Limb (tissue), 2 donors: ENCODE measurements at regions not wholly inside any gene's neighbourhood (a gene's known extent, or its start where the extent isn't known, plus 50 kb on each side); places are given as distances from the start of the nearest gene placed in this dataset.

Experiments used
- DNase-seq, 2 donors: peaks; one replicate each; pipeline ENCODE4 v3.0.0-alpha.2; 2016; ENCODE audit errors: extremely low spot score in 2 of 2

GRCh38 chr6:68391953-68392352 is 243.1 kb upstream of the ADGRB3 start:
- DNase-seq = no peak

- no peak for DNase-seq
Observed at GRCh38 chr6:68372991-68373390, 262.1 kb upstream of the ADGRB3 start.

GRCh38 chr6:68368845-68369244 is 266.2 kb upstream of the ADGRB3 start:
- DNase-seq = no peak

GRCh38 chr6:68364271-68364805 is 270.7 kb upstream of the ADGRB3 start:
- DNase-seq = no peak

DNA sequence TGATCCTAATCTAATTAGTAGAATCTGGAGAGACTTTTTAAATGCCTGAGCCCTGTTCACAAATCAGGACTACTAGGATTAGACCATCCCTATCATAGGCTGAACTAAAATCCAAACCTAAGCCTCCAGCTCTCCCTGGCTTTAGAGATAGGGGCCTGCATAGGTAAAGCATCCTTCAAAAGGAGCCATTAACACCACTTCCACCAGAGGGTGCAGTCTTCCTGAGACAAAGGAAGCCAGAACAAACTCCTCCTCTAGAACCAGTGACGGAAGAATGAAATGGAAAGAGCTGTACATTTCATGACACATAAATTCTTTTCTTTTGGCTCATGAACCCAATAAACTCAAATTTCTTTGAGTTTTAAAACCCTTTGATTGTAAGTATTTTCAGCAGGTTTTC is 291.2 kb upstream of the ADGRB3 start:
- no peak for DNase-seq

DNA sequence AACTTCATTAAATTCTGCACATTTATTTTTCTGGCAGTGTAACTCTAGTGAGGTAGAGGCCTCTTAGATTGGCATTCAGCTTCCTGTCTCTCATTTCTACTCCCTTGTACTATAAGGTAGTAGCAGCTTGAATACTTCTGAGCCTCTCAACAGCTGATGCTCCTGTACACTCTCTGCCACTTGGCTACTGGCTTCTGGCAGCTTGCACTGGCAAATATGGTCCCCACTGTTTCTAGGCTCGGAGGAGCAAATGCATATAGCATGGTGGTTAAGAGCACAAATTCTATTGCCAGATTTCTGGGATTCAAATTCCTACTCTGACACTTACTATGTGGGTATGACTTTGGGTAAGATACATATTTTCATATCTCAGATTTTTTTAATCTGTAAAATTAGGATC is 292.8 kb upstream of the ADGRB3 start:
- DNase-seq = no peak

GRCh38 chr6:68339488-68340131 is 295.5 kb upstream of the ADGRB3 start:
- no peak for DNase-seq

GRCh38 chr6:68333442-68333841 is 301.6 kb upstream of the ADGRB3 start:
- no peak for DNase-seq

DNA sequence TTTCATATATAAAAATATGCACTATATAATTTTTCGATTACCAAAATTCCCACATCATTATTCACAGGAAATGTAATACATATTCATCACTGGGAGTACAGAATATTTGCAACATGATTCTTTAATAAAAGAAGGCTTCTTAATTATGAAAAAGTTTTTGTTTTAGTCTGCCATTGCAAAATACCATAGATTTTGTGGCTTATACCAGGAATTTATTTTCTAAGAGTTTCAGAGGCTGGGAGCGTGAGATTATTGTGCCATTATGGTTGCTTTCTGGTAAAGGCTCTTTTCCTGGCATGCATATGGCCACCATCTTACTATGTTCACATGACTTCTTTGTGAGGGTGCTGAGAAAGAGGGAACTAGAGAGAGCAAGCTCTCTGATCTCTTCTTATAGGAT is 306.9 kb upstream of the ADGRB3 start:
- no peak for DNase-seq

DNA sequence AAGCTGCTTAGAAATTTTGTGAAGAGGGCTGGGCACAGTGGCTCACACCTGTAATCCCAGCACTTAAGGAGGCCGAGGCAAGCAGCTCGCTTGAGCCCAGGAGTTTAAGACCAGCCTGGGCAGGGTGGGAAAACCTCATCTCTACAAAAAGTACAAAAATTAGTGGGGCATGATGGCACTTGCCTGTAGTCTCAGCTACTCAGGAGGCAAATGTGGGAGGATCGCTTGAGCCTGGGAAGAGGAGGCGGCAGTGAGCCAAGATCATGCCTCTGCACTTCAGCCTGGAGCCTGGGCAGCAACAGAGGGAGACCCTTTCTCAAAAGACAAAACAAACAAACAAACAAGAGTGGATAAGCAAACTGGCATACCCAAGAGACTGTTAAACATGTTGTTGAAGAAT is 308.3 kb upstream of the ADGRB3 start:
- DNase-seq = no peak

GRCh38 chr6:68317366-68317765 is 317.7 kb upstream of the ADGRB3 start:
- no peak for DNase-seq

DNA sequence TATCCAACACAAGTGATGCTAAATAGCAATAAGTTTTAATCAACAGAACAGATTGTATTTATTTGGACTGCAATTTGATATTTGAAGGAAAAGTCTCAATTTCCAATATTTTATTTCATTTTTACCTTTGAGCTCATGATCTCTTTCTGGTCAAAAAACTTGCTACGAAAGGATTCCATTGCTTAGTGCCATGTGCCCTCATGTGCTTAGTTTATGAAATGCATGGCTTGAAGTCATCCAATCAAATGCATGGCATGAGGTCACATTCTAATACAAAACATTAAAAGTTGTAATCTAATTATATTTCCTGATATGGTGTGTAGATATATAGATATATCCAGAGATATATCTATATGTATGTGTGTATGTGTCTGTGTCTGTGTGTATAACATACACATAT is 321.2 kb upstream of the ADGRB3 start:
- no peak for DNase-seq

DNA sequence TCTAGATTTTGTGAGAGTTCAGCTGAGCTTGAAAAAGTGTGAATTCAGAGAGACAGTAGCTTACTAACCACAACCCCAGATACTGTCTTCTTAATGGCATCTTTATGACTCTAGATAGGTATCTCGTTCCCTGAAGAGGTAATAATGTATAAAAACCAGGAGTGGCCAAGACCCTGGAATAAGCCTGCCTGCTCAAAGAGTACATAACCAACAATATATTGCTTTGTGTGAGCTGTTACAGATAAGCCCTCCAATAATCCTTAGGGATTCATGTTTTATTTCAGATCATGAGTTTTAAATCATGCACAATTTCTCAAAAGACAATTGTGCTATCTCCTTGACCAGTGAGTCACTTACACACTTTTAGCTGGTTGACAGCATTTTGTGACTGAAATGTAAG is 327.8 kb upstream of the ADGRB3 start:
- no peak for DNase-seq

GRCh38 chr6:68296126-68296525 is 339.0 kb upstream of the ADGRB3 start:
- no peak for DNase-seq

DNA sequence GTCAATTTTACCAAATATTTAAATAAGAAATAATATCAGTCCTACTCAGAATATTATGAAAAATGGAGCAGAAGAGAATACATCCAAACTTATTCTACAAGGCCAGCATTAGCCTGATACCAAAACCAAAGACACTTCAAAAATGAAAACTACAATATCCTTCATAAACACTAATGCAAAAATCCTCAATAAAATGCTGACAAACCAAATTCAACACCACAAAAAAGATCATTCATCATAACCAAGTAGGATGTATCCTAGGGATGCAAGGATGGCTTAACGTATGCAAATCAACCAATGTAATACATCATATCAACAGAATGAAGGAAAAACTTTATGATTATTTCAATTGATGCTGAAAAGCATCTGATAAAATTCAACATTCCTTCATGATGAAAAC is 352.4 kb upstream of the ADGRB3 start:
- DNase-seq = no peak

DNA sequence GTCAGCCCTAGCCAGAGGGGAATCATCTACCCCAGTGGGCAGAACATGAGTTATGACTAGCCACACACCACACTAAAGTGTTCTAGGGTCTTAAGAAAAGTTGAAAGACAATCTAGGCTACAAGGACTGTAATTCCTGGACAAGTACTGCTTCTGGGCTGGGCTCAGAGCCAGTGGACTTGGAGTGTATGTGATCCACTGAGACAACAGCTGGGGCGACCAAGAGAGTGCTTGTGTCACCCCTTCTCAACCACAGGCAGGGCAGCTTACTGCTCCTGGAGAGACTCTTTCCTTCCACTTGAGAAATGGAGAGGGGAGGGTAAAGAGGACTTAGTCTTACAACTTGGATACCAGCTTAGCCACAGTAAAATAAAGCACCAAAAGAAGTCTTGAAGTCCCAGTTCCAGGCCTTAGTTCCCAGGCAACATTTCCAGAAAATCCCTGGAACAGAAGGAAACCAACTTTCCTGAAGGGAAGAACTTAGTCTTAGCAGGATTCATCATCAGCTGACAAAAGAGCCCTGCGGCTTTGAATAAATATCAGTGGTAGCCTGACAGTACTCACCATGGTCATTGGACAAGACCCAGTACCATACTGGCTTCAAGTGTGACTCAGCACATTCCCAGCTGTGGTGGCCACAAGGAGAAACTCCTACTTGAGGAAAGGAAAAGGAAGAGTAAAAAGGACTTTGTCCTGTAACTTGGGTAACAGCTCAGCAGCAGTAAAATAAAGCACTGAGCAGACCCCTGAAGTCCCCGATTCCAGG is 355.1 kb upstream of the ADGRB3 start:
- DNase-seq = no peak

DNA sequence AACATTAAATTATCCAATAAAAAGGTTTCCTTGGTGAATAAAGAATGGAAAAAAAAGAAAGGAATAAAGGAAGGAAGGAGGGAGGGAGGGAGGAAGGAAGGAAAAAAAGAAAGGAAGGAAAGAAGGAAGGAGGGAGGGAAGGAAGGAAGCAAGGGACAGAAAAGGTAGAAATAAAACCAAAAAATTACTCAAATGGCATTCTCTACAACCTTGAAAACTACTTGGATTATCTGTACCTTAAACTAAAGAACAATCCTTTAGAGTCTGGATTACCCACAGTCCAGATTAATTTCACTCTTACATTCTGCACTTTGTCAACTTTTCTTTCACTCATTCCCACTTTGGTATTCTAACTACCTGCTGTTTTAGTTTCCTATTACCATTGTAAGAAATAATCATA is 361.8 kb upstream of the ADGRB3 start:
- DNase-seq = no peak

DNA sequence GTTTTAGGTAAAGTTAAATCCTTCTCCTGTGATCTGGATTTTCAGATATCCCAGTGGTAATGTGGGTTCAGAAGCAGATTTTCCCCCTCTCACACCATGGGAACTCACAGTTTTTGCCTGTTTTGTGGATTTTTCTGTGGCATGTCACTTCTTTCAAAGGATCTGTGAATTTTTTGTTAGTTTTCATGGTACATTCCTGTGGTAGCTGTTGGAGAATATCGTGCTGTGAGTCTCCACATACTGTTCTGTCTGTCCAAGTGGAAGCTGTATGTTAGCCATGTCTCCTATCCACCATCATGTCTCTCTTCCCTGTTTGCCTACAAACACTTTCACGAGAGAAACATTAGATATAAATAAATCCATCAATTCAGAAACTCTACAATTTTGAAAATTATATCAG is 378.7 kb upstream of the ADGRB3 start:
- no peak for DNase-seq

DNA sequence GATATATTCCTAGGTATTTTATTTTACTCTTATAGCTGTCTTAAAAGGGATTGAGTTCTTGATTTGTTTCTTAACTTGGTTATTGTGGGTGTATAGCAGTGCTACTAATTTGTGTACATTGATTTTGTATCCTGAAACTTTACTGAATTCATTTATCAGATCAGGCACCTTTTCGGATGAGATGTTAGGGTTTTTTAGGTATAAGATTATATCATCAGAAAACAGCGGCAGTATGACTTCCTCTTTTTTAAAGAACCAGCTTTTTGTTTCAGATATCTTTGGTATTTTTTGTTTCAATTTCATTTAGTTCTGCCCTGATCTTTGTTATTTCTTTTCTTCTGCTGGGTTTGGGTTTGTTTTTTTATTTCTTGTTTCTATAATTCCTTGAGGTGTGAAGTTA is 382.4 kb upstream of the ADGRB3 start:
- DNase-seq = no peak

- DNase-seq = no peak
Observed at GRCh38 chr6:68247782-68248181, 387.3 kb upstream of the ADGRB3 start.

DNA sequence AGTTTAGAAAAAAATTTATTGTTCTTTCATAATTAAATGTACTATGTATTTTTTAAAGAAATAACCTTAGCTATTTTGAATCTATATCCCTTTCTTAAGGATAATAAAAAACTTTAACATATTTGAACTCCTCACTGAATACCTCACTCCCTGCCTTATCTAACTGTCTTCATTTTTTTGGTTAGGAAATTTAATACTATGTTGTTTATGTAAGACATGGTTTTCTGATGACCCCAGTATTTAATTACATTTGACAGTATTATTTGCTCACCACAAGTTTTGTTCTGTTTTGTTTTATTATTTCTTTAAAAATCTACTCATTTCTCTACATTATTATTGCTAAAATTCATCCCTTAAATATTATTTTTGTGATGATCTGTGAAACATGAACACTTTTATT is 394.4 kb upstream of the ADGRB3 start:
- DNase-seq = no peak

DNA sequence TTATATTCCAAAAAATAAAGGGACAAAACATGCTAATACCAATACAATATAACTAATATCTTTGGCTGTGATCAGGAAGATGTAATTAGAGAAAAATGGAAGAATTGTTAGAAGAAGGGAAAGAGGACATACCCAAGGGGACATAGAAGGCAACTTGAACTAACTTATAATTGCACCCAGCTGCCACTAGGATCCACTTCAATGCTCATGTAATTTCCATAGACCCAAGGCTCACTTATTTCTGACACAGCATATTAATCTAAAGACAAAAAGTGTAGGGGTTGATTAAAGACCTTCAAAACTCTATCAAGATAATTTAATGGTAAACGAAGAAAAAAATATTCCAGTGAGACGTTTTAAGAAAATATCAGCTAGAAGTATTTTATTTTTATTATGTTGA is 396.0 kb upstream of the ADGRB3 start:
- DNase-seq = no peak

GRCh38 chr6:68238097-68238601 is 396.9 kb upstream of the ADGRB3 start:
- DNase-seq = no peak
